ENCODE measurements at regions not wholly inside any gene's neighbourhood (a gene's known extent, or its start where the extent isn't known, plus 50 kb on each side); places are given as distances from the start of the nearest gene placed in this dataset.
A peak's percentile ranks its signal among the peaks of the same experiment; 100 is the strongest.

DNA sequence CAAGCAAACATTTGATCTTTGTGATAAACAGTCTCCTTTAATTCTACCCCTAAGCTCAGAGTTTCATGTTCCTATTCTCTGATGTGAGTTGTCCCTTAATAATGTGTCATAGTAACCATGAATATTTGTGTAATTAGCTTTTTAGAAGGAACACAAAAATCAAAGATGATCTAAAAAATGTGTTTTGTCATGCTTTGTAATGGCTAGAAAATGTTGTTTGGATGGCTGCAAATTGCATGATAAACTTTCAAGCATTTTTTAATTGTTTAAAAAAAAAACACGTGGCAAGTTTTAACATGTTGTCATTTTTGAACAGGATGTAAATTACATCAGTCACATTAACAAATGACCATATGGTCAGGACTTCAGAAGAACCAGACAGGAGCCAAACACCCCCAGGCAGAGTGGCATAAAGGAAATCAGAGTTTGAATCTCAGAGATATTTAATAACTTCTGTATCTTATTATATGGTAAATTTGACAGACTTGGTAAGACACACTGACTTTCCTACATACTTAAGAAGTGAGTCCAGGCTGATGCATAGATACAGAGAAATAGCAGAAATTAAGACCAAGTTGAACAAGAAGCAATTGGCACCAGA lies 223.9 kb upstream of the VEGFC start:
- H3K36me3 ChIP-seq (ENCODE audit: control insufficient read depth, insufficient read depth, low read length), result no peaks in the 10 kb centered on the region
- ChIA-PET CTCF (interaction anchor here (1.3 kb wide), 1 partner anchor 10 kb away, joined by 3 read pairs; no protein-coding TSS in a partner anchor), POLR2A (no interaction called here)
- H3K4me3 ChIP-seq (ENCODE audit: low read depth, low read length), result no peak overlapping the region
- TF ChIP-seq, protein P1, sequence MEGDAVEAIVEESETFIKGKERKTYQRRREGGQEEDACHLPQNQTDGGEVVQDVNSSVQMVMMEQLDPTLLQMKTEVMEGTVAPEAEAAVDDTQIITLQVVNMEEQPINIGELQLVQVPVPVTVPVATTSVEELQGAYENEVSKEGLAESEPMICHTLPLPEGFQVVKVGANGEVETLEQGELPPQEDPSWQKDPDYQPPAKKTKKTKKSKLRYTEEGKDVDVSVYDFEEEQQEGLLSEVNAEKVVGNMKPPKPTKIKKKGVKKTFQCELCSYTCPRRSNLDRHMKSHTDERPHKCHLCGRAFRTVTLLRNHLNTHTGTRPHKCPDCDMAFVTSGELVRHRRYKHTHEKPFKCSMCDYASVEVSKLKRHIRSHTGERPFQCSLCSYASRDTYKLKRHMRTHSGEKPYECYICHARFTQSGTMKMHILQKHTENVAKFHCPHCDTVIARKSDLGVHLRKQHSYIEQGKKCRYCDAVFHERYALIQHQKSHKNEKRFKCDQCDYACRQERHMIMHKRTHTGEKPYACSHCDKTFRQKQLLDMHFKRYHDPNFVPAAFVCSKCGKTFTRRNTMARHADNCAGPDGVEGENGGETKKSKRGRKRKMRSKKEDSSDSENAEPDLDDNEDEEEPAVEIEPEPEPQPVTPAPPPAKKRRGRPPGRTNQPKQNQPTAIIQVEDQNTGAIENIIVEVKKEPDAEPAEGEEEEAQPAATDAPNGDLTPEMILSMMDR (IDR thresholded peaks at IDR 0.05; ENCODE audit: insufficient read depth, low read depth, low read length), result no peak
- H3K27me3 ChIP-seq (ENCODE audit: control insufficient read depth, insufficient read depth, low read length), result no peaks in the 10 kb centered on the region
- DNase-seq (ENCODE audit: low read depth), result peak; percentile 84

- ChIA-PET POLR2A (no interaction called here), CTCF (no interaction called here)
- no peak for DNase-seq (ENCODE audit: low read depth)
- no peaks in the 10 kb centered on the region for H3K27me3 ChIP-seq (ENCODE audit: control insufficient read depth, insufficient read depth, low read length)
- TF ChIP-seq, protein P1 (IDR thresholded peaks at IDR 0.05; ENCODE audit: insufficient read depth, low read depth, low read length), result no peak
- no peaks in the 10 kb centered on the region for H3K36me3 ChIP-seq (ENCODE audit: control insufficient read depth, insufficient read depth, low read length)
- H3K4me3 ChIP-seq (ENCODE audit: low read depth, low read length), result no peak overlapping the region
Measured at GRCh38 chr4:177023951-177024350, 231.2 kb upstream of the VEGFC start.

DNA sequence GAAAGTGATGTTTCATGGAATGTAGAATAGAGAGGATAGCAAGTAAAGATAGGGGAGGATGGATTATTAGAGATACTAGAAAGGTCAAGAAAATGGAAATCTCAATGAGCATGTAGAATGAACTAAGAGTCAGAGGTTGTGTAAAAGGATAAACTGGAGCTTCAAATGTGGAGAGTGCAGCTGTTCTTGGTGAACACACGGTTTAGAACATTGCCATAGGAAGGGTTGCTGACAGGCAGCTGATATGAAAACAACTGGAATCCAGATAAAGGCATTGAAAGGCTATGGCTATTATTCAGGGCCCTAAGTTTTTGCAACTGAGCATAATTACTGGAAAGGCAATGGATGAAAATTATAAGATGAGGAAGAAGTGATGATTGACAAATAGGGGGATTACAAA lies 239.6 kb upstream of the VEGFC start:
- ChIA-PET CTCF (interaction anchor here (0.6 to 2.8 kb wide), 3 partner anchors 15 to 655 kb away, joined by 3 to 14 read pairs (median 3); no protein-coding TSS in a partner anchor), POLR2A (no interaction called here)
- Histone ChIP-seq H3K27me3 (ENCODE audit: control insufficient read depth, insufficient read depth, low read length) (no peaks in the 10 kb centered on the region), H3K4me3 (ENCODE audit: low read depth, low read length) (no peak overlapping the region), H3K36me3 (ENCODE audit: control insufficient read depth, insufficient read depth, low read length) (no peaks in the 10 kb centered on the region)
- DNase-seq (ENCODE audit: low read depth), result no peak
- TF ChIP-seq, protein P1 (IDR thresholded peaks at IDR 0.05; ENCODE audit: insufficient read depth, low read depth, low read length), result no peak

GRCh38 chr4:177033135-177033534 lies 240.4 kb upstream of the VEGFC start:
- ChIA-PET CTCF (interaction anchor here (1.0 to 2.8 kb wide), 2 partner anchors 15 to 655 kb away, joined by 3 to 14 read pairs; no protein-coding TSS in a partner anchor), POLR2A (no interaction called here)
- TF ChIP-seq, protein P1 (IDR thresholded peaks at IDR 0.05; ENCODE audit: insufficient read depth, low read depth, low read length), result no peak
- DNase-seq (ENCODE audit: low read depth), result no peak
- H3K36me3 ChIP-seq (ENCODE audit: control insufficient read depth, insufficient read depth, low read length), result no peaks in the 10 kb centered on the region
- H3K27me3 ChIP-seq (ENCODE audit: control insufficient read depth, insufficient read depth, low read length), result no peaks in the 10 kb centered on the region
- H3K4me3 ChIP-seq (ENCODE audit: low read depth, low read length), result no peak overlapping the region

DNA sequence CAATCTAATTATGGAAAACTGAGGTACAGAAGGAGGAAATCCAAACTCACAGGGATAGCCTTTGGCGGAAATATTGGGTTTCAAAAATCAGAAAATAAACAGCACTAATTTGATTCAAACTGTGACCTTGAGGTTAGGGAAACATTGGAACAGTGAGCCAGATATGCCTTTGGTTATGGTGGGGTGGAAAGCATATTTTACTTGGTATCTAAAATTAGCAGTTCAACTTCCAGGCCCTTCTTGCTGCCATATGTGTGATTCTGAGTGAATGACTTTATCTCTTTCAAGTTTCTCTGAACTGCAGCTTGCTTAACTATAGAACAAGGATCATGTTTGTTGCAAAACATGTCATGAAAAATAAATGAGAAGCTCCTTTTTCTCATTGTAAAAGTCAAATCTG lies 240.9 kb upstream of the VEGFC start:
- H3K36me3 ChIP-seq (ENCODE audit: control insufficient read depth, insufficient read depth, low read length), result no peaks in the 10 kb centered on the region
- CTCF ChIA-PET, result interaction anchor here (0.7 to 1.7 kb wide), 2 partner anchors 14 to 263 kb away, joined by 3 to 4 read pairs; no protein-coding TSS in a partner anchor
- no peak for DNase-seq (ENCODE audit: low read depth)
- no peak overlapping the region for H3K4me3 ChIP-seq (ENCODE audit: low read depth, low read length)
- H3K27me3 ChIP-seq (ENCODE audit: control insufficient read depth, insufficient read depth, low read length), result no peaks in the 10 kb centered on the region
- TF ChIP-seq, protein P1 (IDR thresholded peaks at IDR 0.05; ENCODE audit: insufficient read depth, low read depth, low read length), result no peak
- POLR2A ChIA-PET, result no interaction called here
